ENCODE measurements at regions not wholly inside any gene's neighbourhood (a gene's known extent, or its start where the extent isn't known, plus 50 kb on each side); places are given as distances from the start of the nearest gene placed in this dataset.

GRCh38 chr12:61920230-61920629 is 340.0 kb upstream of the USP15 start:
- TF ChIP-seq CTCF (conservative IDR thresholded peaks at IDR 0.05 in 1 of 2, IDR thresholded peaks at IDR 0.05 in 1 of 2; ENCODE audit: extremely low read depth in 1 of 2, insufficient read depth in 1 of 2, low read depth in 1 of 2, low read length in 2 of 2) (no peak), EZH2 (IDR thresholded peaks at IDR 0.05; ENCODE audit: borderline replicate concordance, low read length) (no peak)

Measured in mammary epithelial cell (primary cell).